SJCRH30 (cell line): ENCODE measurements at regions not wholly inside any gene's neighbourhood (a gene's known extent, or its start where the extent isn't known, plus 50 kb on each side); places are given as distances from the start of the nearest gene placed in this dataset.

Experiments
- DNase-seq, 2 experiments: peaks; one replicate each; pipeline ENCODE4 v3.0.0-alpha.2; 2015 to 2020
- H3K27ac ChIP-seq: fragments of 250-450 bp; sonication (Bioruptor Pico); 2 replicates; pipeline ENCODE4 v1.5.1; 2020; ENCODE audit warnings: mild to moderate bottlenecking, moderate library complexity
- H3K27me3 ChIP-seq: fragments of 250-450 bp; sonication (Bioruptor Pico); 2 replicates; pipeline ENCODE4 v1.5.1; 2020; ENCODE audit warnings: mild to moderate bottlenecking, moderate library complexity
- H3K36me3 ChIP-seq: fragments of 250-450 bp; sonication (Bioruptor Pico); 2 replicates; pipeline ENCODE4 v1.5.1; 2020; ENCODE audit warnings: mild to moderate bottlenecking, moderate library complexity
- H3K4me1 ChIP-seq: fragments of 250-450 bp; sonication (Bioruptor Pico); 2 replicates; pipeline ENCODE4 v1.5.1; 2020; ENCODE audit warnings: mild to moderate bottlenecking, moderate library complexity
- H3K4me3 ChIP-seq: fragments of 250-450 bp; sonication (Bioruptor Pico); 2 replicates; pipeline ENCODE4 v1.5.1; 2020; ENCODE audit warnings: mild to moderate bottlenecking, moderate library complexity
- H3K9me3 ChIP-seq: fragments of 250-450 bp; sonication (Bioruptor Pico); replicated peaks from 2 replicates; pipeline ENCODE4 v1.5.1; 2020; ENCODE audit warnings: mild to moderate bottlenecking, moderate library complexity

DNA sequence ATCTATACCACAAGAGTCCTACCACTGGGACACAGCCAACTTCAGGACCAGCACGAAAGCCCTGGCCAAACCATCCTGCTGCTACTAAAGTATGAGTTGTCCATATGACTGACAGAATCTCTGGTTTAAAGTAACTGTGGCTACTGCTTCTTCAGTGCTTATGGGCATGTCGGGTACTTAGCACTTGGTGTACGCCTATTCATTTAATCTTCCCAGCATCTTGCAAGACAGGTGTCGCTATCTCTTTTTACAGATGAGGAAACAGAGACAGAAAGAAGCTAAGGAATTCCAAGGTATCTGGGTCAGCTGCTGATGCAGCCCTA lies 203.4 kb upstream of the ID2 start:
- Histone ChIP-seq H3K36me3 (no peaks in the 10 kb centered on the region), H3K9me3 (no peaks in the 10 kb centered on the region), H3K4me1 (no peaks in the 10 kb centered on the region), H3K27me3 (0 out of 2 replicates have a peak, but pooled peaks cover 8% of the 10 kb centered on the region), H3K4me3 (no peak overlapping the region), H3K27ac (no peak overlapping the region)
- no peak for DNase-seq

DNA sequence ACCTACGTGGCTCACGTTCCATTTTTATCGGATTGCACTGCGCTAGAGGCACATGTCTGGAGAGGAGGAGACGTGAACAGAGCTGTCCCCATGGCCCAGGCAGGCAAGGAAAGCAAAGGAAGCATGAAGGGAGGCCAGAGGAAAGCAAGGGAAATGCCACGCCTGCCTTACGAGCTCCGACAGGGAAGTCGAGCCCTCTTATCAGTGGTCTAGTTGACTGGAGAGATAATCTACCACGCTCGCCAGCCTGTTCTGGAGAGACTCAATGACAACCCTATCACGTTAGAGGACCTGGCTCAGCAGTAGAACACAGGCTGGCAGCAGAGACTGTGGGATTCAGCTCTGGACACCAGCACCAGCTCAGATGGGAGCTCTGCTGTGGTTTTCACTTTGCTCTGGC lies 202.6 kb upstream of the ID2 start:
- H3K27ac ChIP-seq, result no peak overlapping the region

GRCh38 chr2:8480915-8481314 lies 200.9 kb upstream of the ID2 start:
- Histone ChIP-seq H3K27ac (no peak overlapping the region), H3K4me3 (no peak overlapping the region), H3K27me3 (0 out of 2 replicates have a peak, but pooled peaks cover under 1% of the 10 kb centered on the region), H3K4me1 (no peaks in the 10 kb centered on the region), H3K36me3 (no peaks in the 10 kb centered on the region), H3K9me3 (no peaks in the 10 kb centered on the region)
- DNase-seq, result no peak

More for the DNA sequence above, 202.6 kb upstream of the ID2 start:
- Histone ChIP-seq H3K27me3 (0 out of 2 replicates have a peak, but pooled peaks cover 8% of the 10 kb centered on the region), H3K4me1 (no peaks in the 10 kb centered on the region), H3K4me3 (no peak overlapping the region), H3K9me3 (no peaks in the 10 kb centered on the region), H3K36me3 (no peaks in the 10 kb centered on the region)
- DNase-seq, result no peak

GRCh38 chr2:8481463-8482009 lies 200.3 kb upstream of the ID2 start:
- Histone ChIP-seq H3K4me1 (no peaks in the 10 kb centered on the region), H3K36me3 (no peaks in the 10 kb centered on the region), H3K27me3 (no peaks in the 10 kb centered on the region), H3K9me3 (no peaks in the 10 kb centered on the region), H3K4me3 (no peak overlapping the region), H3K27ac (no peak overlapping the region)
- DNase-seq, result no peak

- no peak for DNase-seq
- Histone ChIP-seq H3K9me3 (no peaks in the 10 kb centered on the region), H3K27ac (no peak overlapping the region), H3K4me3 (no peak overlapping the region), H3K36me3 (no peaks in the 10 kb centered on the region), H3K27me3 (no peaks in the 10 kb centered on the region), H3K4me1 (no peaks in the 10 kb centered on the region)
These were observed 199.4 kb upstream of the ID2 start for GRCh38 chr2:8482432-8482831.

- no peak for DNase-seq
- no peak overlapping the region for H3K4me3 ChIP-seq
- no peaks in the 10 kb centered on the region for H3K4me1 ChIP-seq
- no peaks in the 10 kb centered on the region for H3K9me3 ChIP-seq
- H3K36me3 ChIP-seq, result no peaks in the 10 kb centered on the region
- H3K27ac ChIP-seq, result no peak overlapping the region
- H3K27me3 ChIP-seq, result 0 out of 2 replicates have a peak, but pooled peaks cover 2% of the 10 kb centered on the region
These were observed 197.2 kb upstream of the ID2 start for GRCh38 chr2:8484502-8485283.

GRCh38 chr2:8485736-8486135 lies 196.1 kb upstream of the ID2 start:
- Histone ChIP-seq H3K27me3 (0 out of 2 replicates have a peak, but pooled peaks cover 2% of the 10 kb centered on the region), H3K9me3 (no peaks in the 10 kb centered on the region), H3K4me1 (no peaks in the 10 kb centered on the region), H3K36me3 (no peaks in the 10 kb centered on the region), H3K4me3 (no peak overlapping the region), H3K27ac (no peak overlapping the region)
- DNase-seq, result no peak

DNA sequence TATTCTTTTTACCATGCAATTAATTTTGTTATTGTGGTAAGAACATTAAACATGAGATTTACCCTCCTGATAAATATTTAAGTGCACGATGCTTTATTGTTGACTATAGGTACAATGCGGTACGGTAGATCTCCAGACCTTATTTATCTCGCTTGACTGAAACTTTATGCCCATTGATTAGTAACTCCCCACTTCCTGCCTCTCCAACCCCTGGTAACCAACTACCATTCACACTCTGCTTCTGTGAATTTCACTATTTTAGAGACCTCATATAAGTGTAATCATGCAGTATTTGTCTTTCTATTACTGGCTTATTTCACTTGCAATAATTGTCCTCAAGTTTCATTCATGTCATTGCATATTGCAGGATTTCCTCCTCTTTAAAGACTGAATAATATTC lies 195.7 kb upstream of the ID2 start:
- Histone ChIP-seq H3K4me1 (no peaks in the 10 kb centered on the region), H3K27ac (no peak overlapping the region), H3K27me3 (peaks cover 2% of the 10 kb centered on the region; the same call in 1 of the 2 replicates), H3K9me3 (no peaks in the 10 kb centered on the region), H3K4me3 (no peak overlapping the region), H3K36me3 (no peaks in the 10 kb centered on the region)
- no peak for DNase-seq

- H3K4me1 ChIP-seq, result no peaks in the 10 kb centered on the region
- no peak for DNase-seq
- H3K27me3 ChIP-seq, result peaks cover 6% of the 10 kb centered on the region; the same call in 1 of the 2 replicates
- no peaks in the 10 kb centered on the region for H3K36me3 ChIP-seq
- no peak overlapping the region for H3K27ac ChIP-seq
- no peak overlapping the region for H3K4me3 ChIP-seq
- H3K9me3 ChIP-seq, result no peaks in the 10 kb centered on the region
These were observed 194.4 kb upstream of the ID2 start for GRCh38 chr2:8487461-8487932.

GRCh38 chr2:8488001-8488738 lies 193.7 kb upstream of the ID2 start:
- H3K4me3 ChIP-seq, result no peak overlapping the region
- H3K4me1 ChIP-seq, result no peaks in the 10 kb centered on the region
- H3K9me3 ChIP-seq, result no peaks in the 10 kb centered on the region
- peaks cover 6% of the 10 kb centered on the region; the same call in 1 of the 2 replicates for H3K27me3 ChIP-seq
- no peak overlapping the region for H3K27ac ChIP-seq
- no peaks in the 10 kb centered on the region for H3K36me3 ChIP-seq
- no peak for DNase-seq

DNA sequence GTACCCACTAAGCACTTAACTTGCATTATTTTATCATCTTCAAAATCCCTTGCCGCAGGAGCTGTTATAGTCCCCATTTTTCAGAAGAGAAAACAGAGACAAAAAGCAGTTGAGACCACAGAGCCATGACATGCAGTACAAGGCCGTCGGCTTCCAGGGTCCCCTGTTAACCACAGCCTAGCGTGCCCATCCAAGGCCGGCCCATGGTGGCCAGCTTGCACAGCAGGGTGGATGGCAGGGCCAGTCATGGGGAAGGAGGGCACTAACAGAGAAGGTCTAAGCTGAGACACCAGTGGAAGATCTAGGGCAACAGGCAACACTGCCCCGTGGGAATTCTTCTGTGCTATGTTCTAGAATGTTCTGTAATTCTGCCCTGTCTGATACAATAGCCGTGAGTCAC lies 192.6 kb upstream of the ID2 start:
- H3K36me3 ChIP-seq, result no peaks in the 10 kb centered on the region
- no peak overlapping the region for H3K27ac ChIP-seq
- DNase-seq, result no peak
- no peaks in the 10 kb centered on the region for H3K4me1 ChIP-seq
- H3K9me3 ChIP-seq, result no peaks in the 10 kb centered on the region
- no peak overlapping the region for H3K4me3 ChIP-seq
- H3K27me3 ChIP-seq, result peaks cover 6% of the 10 kb centered on the region; the same call in 1 of the 2 replicates

- H3K9me3 ChIP-seq, result no peaks in the 10 kb centered on the region
- H3K27me3 ChIP-seq, result peaks cover 6% of the 10 kb centered on the region; the same call in 1 of the 2 replicates
- H3K27ac ChIP-seq, result no peak overlapping the region
- no peaks in the 10 kb centered on the region for H3K36me3 ChIP-seq
- H3K4me1 ChIP-seq, result no peaks in the 10 kb centered on the region
- no peak for DNase-seq
- no peak overlapping the region for H3K4me3 ChIP-seq
These were observed 192.1 kb upstream of the ID2 start for GRCh38 chr2:8489751-8490150.

- no peaks in the 10 kb centered on the region for H3K9me3 ChIP-seq
- no peaks in the 10 kb centered on the region for H3K4me1 ChIP-seq
- no peaks in the 10 kb centered on the region for H3K36me3 ChIP-seq
- peaks cover 6% of the 10 kb centered on the region; the same call in 1 of the 2 replicates for H3K27me3 ChIP-seq
- no peak overlapping the region for H3K4me3 ChIP-seq
- DNase-seq, result no peak
- no peak overlapping the region for H3K27ac ChIP-seq
These were observed 191.6 kb upstream of the ID2 start for GRCh38 chr2:8490166-8490721.

DNA sequence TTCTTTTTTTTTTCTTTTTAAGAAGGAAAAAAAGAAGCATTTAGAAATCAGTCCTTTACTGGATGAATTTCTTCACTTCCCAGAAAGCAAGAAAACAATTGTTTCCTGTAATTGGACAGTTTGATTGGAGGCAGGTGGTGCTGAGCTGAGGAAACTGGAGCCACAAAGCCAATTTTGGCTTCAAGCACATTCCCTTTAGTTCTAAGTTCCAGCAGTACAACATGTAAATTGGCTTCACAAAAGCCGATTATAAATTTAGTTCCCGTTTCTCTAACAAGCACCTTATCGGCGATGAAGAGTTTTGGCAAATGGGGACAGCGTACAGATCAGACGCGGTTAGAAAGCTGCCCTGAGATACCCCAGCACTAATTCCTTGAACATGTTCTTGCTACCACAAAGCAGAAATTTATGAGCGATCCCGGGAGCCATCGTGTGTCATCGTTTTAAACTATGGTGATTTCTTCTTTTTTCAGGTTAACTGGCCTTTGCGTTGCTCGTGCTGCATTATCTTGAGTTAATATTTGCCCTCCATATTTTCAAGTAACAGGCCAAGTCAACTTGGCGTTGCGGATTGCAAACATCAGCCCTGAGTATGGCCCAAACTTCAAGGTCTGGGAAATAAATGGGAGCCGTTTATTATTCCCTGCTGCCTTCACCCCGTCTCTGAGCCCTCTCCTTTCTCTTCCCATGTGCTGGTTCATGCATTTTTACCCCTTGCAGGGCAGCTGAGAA lies 190.4 kb upstream of the ID2 start:
- H3K9me3 ChIP-seq, result no peaks in the 10 kb centered on the region
- H3K27ac ChIP-seq, result no peak overlapping the region
- H3K27me3 ChIP-seq, result peaks cover 6% of the 10 kb centered on the region; the same call in 1 of the 2 replicates
- H3K4me1 ChIP-seq, result no peaks in the 10 kb centered on the region
- no peak for DNase-seq
- no peaks in the 10 kb centered on the region for H3K36me3 ChIP-seq
- H3K4me3 ChIP-seq, result no peak overlapping the region
